B cell (primary cell): ENCODE measurements at regions not wholly inside any gene's neighbourhood (a gene's known extent, or its start where the extent isn't known, plus 50 kb on each side); places are given as distances from the start of the nearest gene placed in this dataset.

Source experiments
- ATAC-seq: fragments of 200-7000 bp; cut with Tn5 transposase; one replicate; pipeline ENCODE4 v1.10.0; 2021; ENCODE audit warnings: low read depth, mild to moderate bottlenecking, moderate number of reproducible peaks, moderate library complexity
- CTCF ChIA-PET: fragments of 350-600 bp; sonication (Branson Sonifier 250); formaldehyde crosslinking; loops from one replicate; lab custom pipeline; 2021; ENCODE audit warnings: antibody characterized with exemption, inconsistent platforms; lab: Charles Lee
- POLR2A ChIA-PET: fragments of 350-600 bp; sonication (Branson Sonifier 250); formaldehyde crosslinking; loops from one replicate; lab custom pipeline; 2021; ENCODE audit warnings: antibody characterized with exemption; lab: Charles Lee
- DNase-seq: peaks from one replicate; pipeline ENCODE4 v3.0.0; 2013
- H2AFZ ChIP-seq: 2 replicates; pipeline ENCODE4 v1.6.1; 2012; ENCODE audit warnings: mild to moderate bottlenecking, low read depth, low read length; ENCODE audit not compliant: insufficient read depth, poor library complexity, severe bottlenecking
- H3K27ac ChIP-seq, 2 donors: 1 replicate in 1 of 2; 2 replicates in 1 of 2; pipeline ENCODE4 v1.5.1; 2012 to 2013; ENCODE audit warnings: low read length in 2 of 2, mild to moderate bottlenecking in 2 of 2, moderate library complexity in 1 of 2
- H3K27me3 ChIP-seq, 4 experiments: fragments of 200-600 bp in 1 of 4; sonication (generic) in 1 of 4; replicated peaks in 1 of 4; 1 replicate in 2 of 4; 2 replicates in 2 of 4; pipeline versions ENCODE4 v1.6.1 to v1.7.0; 2013 to 2016; ENCODE audit warnings: low read length in 3 of 4, mild to moderate bottlenecking in 2 of 4, mixed read lengths in 1 of 4, moderate library complexity in 1 of 4; ENCODE audit not compliant: insufficient read depth in 4 of 4, control insufficient read depth in 3 of 4; ENCODE audit errors: control extremely low read depth in 1 of 4
- H3K36me3 ChIP-seq, 2 experiments: replicated peaks in 1 of 2; 1 replicate in 1 of 2; 2 replicates in 1 of 2; pipeline versions ENCODE4 v1.6.1 to v1.7.1; 2013; ENCODE audit warnings: low read length in 1 of 2; ENCODE audit not compliant: insufficient read depth in 2 of 2, control insufficient read depth in 1 of 2; ENCODE audit errors: control extremely low read depth in 1 of 2, extremely low read depth in 1 of 2
- H3K4me1 ChIP-seq, 2 donors: fragments of 200-600 bp in 1 of 2; sonication (generic) in 1 of 2; 1 replicate in 1 of 2; 2 replicates in 1 of 2; pipeline versions ENCODE4 v1.5.1 to v1.6.1; 2013 to 2017; ENCODE audit warnings: low read length in 2 of 2; ENCODE audit not compliant: control insufficient read depth in 2 of 2, insufficient read depth in 2 of 2
- H3K4me2 ChIP-seq: replicated peaks from 2 replicates; pipeline ENCODE3; 2012; ENCODE audit warnings: mild to moderate bottlenecking, low read depth, low read length; ENCODE audit not compliant: poor library complexity, severe bottlenecking
- H3K4me3 ChIP-seq, 5 experiments: fragments of 200-600 bp in 1 of 5; sonication (generic) in 1 of 5; 1 replicate in 3 of 5; 2 replicates in 2 of 5; pipeline versions ENCODE4 v1.5.1 to v1.7.0; 2011 to 2016; ENCODE audit warnings: low read length in 4 of 5, mild to moderate bottlenecking in 4 of 5, low read depth in 2 of 5, control low read depth in 1 of 5, moderate library complexity in 1 of 5; ENCODE audit not compliant: insufficient read depth in 1 of 5; ENCODE audit errors: control extremely low read depth in 1 of 5, extremely low read depth in 1 of 5
- H3K79me2 ChIP-seq: fragments of 200-600 bp; sonication (generic); one replicate; pipeline ENCODE4 v1.6.0; 2016; ENCODE audit warnings: low read length; ENCODE audit not compliant: control insufficient read depth, insufficient read depth
- H3K9ac ChIP-seq: fragments of 200-600 bp; sonication (generic); 2 replicates; pipeline ENCODE4 v1.6.1; 2017; ENCODE audit warnings: mild to moderate bottlenecking, low read length, moderate library complexity
- H3K9me3 ChIP-seq, 3 donors: one replicate each; pipeline versions ENCODE4 v1.6.1 to v1.7.1; 2013; ENCODE audit warnings: low read length in 2 of 3; ENCODE audit not compliant: control insufficient read depth in 2 of 3, insufficient read depth in 1 of 3; ENCODE audit errors: control extremely low read depth in 1 of 3
- H4K20me1 ChIP-seq: 2 replicates; pipeline ENCODE4 v1.6.0; 2012; ENCODE audit warnings: mild to moderate bottlenecking, low read length; ENCODE audit not compliant: insufficient read depth, control insufficient read depth, poor library complexity, severe bottlenecking
- H3K27ac Mint-ChIP-seq: one replicate; pipeline ENCODE4 v1.8.0; 2021; ENCODE audit warnings: mixed read lengths
- H3K27me3 Mint-ChIP-seq: one replicate; pipeline ENCODE4 v1.8.0; 2021; ENCODE audit warnings: mixed read lengths
- H3K4me1 Mint-ChIP-seq: one replicate; pipeline ENCODE4 v1.8.0; 2021; ENCODE audit warnings: mixed read lengths
- H3K4me3 Mint-ChIP-seq: one replicate; pipeline ENCODE4 v1.8.0; 2021; ENCODE audit warnings: mixed read lengths
- H3K9me3 Mint-ChIP-seq: one replicate; pipeline ENCODE4 v1.8.0; 2022; ENCODE audit warnings: mixed read lengths; ENCODE audit not compliant: insufficient read depth
- EZH2 ChIP-seq: IDR thresholded peaks from 2 replicates; pipeline ENCODE4 v1.6.1; 2012; ENCODE audit warnings: borderline replicate concordance, low read depth, mild to moderate bottlenecking, moderate library complexity, low read length; ENCODE audit not compliant: insufficient read depth, poor library complexity, severe bottlenecking
- WGBS: methylation state at CpG from one replicate; pipeline ENCODE4 v1.1.5; 2013; ENCODE audit warnings: missing lambda C conversion rate; ENCODE audit not compliant: insufficient coverage; 5-methylcytosine and 5-hydroxymethylcytosine counted together
- intact Hi-C: fragments of 100-400 bp; cut with micrococcal nuclease; formaldehyde crosslinking; loops from one replicate; pipeline ENCODE4 v1.10.0; 2022
- TF ChIP-seq, protein P1 (sequence below): fragments of 200-600 bp; IDR thresholded peaks from one replicate; pipeline ENCODE4 v1.8.0; 2022; ENCODE audit warnings: antibody characterized with exemption, mild to moderate bottlenecking

DNA sequence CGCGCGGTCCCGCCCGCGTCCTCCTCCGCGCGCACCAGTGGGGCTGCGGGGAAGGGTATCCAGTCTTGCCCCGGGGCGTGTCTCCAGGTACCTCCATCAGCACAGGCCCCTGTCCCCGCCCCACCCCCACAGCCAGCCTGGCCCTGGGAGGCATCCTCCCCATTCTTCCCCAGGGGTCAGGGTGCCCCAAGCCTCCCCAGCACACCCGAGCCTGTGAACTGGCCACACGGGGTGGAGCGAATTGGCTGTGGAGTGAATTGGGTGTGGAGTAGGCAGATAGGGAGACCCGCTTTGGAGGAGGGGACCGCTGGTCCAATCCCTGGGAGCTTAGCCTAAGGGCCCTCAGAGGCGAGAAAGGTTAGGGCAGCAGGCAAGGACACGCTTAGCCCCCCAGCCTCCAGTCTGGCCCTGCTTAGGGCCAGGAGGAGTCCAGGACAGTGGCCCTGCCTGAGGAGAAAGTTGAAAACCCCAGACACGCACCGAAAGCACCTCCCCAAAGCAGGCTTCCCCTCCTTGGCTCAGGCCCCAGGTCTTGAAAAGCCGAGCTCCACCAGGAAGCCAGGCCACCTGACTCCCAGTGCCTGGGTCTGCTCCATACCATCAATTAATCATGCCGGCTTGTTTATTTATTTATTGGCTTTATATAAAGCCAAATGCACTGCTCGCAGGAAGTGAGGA, 107.7 kb upstream of the SLC6A11 start:
- H3K27ac ChIP-seq: no peak overlapping the region
- no peak overlapping the region for H3K4me2 ChIP-seq
- H3K4me1 ChIP-seq: peaks cover 0 to 4% of the 10 kb centered on the region in 2 donors
- H3K9me3 ChIP-seq: no peaks in the 10 kb centered on the region
- intact Hi-C loops: no loop called here
- no peaks in the 10 kb centered on the region for H3K36me3 ChIP-seq
- no peaks in the 10 kb centered on the region for H3K79me2 ChIP-seq
- no peak overlapping the region for H3K9ac ChIP-seq
- ATAC-seq (no peak), DNase-seq (no peak)
- H3K27me3 Mint-ChIP-seq: peaks cover 75% of the 10 kb centered on the region
- H4K20me1 ChIP-seq: no peaks in the 10 kb centered on the region
- TF ChIP-seq, protein P1, sequence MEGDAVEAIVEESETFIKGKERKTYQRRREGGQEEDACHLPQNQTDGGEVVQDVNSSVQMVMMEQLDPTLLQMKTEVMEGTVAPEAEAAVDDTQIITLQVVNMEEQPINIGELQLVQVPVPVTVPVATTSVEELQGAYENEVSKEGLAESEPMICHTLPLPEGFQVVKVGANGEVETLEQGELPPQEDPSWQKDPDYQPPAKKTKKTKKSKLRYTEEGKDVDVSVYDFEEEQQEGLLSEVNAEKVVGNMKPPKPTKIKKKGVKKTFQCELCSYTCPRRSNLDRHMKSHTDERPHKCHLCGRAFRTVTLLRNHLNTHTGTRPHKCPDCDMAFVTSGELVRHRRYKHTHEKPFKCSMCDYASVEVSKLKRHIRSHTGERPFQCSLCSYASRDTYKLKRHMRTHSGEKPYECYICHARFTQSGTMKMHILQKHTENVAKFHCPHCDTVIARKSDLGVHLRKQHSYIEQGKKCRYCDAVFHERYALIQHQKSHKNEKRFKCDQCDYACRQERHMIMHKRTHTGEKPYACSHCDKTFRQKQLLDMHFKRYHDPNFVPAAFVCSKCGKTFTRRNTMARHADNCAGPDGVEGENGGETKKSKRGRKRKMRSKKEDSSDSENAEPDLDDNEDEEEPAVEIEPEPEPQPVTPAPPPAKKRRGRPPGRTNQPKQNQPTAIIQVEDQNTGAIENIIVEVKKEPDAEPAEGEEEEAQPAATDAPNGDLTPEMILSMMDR: no peak
- no peak for TF ChIP-seq EZH2
- ChIA-PET POLR2A (no interaction called here), CTCF (no interaction called here)
- no peak overlapping the region for H3K27ac Mint-ChIP-seq
- no peak overlapping the region for H2AFZ ChIP-seq
- no peaks in the 10 kb centered on the region for H3K9me3 Mint-ChIP-seq
- no peak overlapping the region for H3K4me3 ChIP-seq
- no peak overlapping the region for H3K4me3 Mint-ChIP-seq
- H3K4me1 Mint-ChIP-seq: peaks cover 12% of the 10 kb centered on the region
- peaks cover 0 to 62% (median 30%) of the 10 kb centered on the region in 4 experiments for H3K27me3 ChIP-seq
- 25% methylated on average over 19 of the region's 25 CpGs for WGBS

DNA sequence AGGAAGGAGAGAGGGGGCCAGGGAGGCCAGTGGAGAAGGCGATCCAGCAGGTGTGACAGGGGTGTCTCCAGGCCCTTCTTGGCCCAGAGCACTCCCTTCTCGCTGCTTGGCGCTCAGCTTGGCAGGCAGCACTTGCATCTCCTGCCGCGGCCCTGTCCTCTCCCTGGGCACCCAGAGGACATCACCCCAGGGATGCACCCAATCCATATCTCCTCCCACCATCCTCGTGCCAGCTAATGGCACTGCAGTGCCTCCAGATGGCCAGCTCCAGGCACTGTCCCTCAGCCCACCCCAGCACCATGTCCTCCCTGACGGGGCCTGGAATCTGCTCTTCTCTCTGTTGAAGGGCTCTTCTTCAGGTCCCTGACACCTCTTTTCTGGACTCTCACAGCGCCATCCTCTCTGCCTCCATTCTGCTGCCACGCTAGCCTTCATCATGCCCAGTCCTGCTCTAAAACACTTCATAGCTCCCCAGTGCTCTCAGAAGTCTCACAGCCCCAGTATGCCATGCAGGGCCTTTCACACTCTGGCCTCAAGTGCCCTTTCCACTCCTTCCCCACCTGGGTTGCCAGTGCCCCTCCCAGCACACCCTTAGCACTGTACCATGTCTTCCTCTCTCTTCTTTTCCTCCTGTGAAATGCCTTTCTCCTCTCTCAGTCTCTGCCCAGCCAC, 106.8 kb upstream of the SLC6A11 start:
- H3K4me1 Mint-ChIP-seq: peaks cover 12% of the 10 kb centered on the region
- H3K9me3 ChIP-seq: peaks cover 0 to 3% (median 0%) of the 10 kb centered on the region in 3 donors
- H2AFZ ChIP-seq: no peak overlapping the region
- H3K36me3 ChIP-seq: no peaks in the 10 kb centered on the region
- H3K79me2 ChIP-seq: no peaks in the 10 kb centered on the region
- H3K9me3 Mint-ChIP-seq: peaks cover 3% of the 10 kb centered on the region
- H3K9ac ChIP-seq: no peak overlapping the region
- DNase-seq: no peak
- TF ChIP-seq, protein P1: no peak
- TF ChIP-seq EZH2: no peak
- WGBS: 85% methylated on average over 9 of the region's 9 CpGs
- peaks cover 75% of the 10 kb centered on the region for H3K27me3 Mint-ChIP-seq
- peaks cover 0 to 4% of the 10 kb centered on the region in 2 donors for H3K4me1 ChIP-seq
- intact Hi-C loops: no loop called here
- peak overlapping the region; percentile 26 for H3K4me3 Mint-ChIP-seq
- H3K4me2 ChIP-seq: no peak overlapping the region
- CTCF ChIA-PET: no interaction called here
- H3K27ac ChIP-seq: no peak overlapping the region
- no peak for ATAC-seq
- POLR2A ChIA-PET: no interaction called here
- H3K4me3 ChIP-seq: no peak overlapping the region
- no peaks in the 10 kb centered on the region for H4K20me1 ChIP-seq
- no peak overlapping the region for H3K27ac Mint-ChIP-seq
- peaks cover 0 to 54% (median 30%) of the 10 kb centered on the region in 4 experiments for H3K27me3 ChIP-seq
